Lung (tissue), 11 donors: ENCODE measurements at regions not wholly inside any gene's neighbourhood (a gene's known extent, or its start where the extent isn't known, plus 50 kb on each side); places are given as distances from the start of the nearest gene placed in this dataset.

ENCODE experiments used
- ATAC-seq: fragments of 200-7000 bp; cut with Tn5 transposase; one replicate; pipeline ENCODE4 v1.9.1; 2020; ENCODE audit warnings: moderate number of reproducible peaks; ENCODE audit not compliant: insufficient read depth, low FRiP score
- DNase-seq, 3 donors: peaks; one replicate each; pipeline ENCODE4 v3.0.0-alpha.2; 2013 to 2017
- H3K27ac ChIP-seq, 2 donors: one replicate each; pipeline ENCODE4 v1.5.1; 2013; ENCODE audit warnings: mild to moderate bottlenecking in 2 of 2, moderate library complexity in 2 of 2, control low read depth in 1 of 2, inconsistent platforms in 1 of 2, low read depth in 1 of 2, low read length in 1 of 2
- H3K27me3 ChIP-seq, 3 donors: one replicate each; pipeline ENCODE4 v1.5.1; 2013; ENCODE audit warnings: low read length in 2 of 3; ENCODE audit not compliant: control insufficient read depth in 3 of 3, insufficient read depth in 3 of 3
- H3K36me3 ChIP-seq, 4 donors: one replicate each; pipeline ENCODE4 v1.5.1; 2013; ENCODE audit warnings: low read length in 4 of 4, mild to moderate bottlenecking in 1 of 4, moderate library complexity in 1 of 4; ENCODE audit not compliant: control insufficient read depth in 4 of 4, insufficient read depth in 4 of 4
- H3K4me1 ChIP-seq, 5 donors: one replicate each; pipeline ENCODE4 v1.5.1; 2013; ENCODE audit warnings: low read length in 5 of 5, mild to moderate bottlenecking in 2 of 5, moderate library complexity in 1 of 5; ENCODE audit not compliant: control insufficient read depth in 5 of 5, insufficient read depth in 5 of 5
- H3K4me3 ChIP-seq: one replicate; pipeline ENCODE4 v1.5.1; 2013; ENCODE audit warnings: mild to moderate bottlenecking, control low read depth, moderate library complexity
- H3K9ac ChIP-seq, 2 donors: one replicate each; pipeline ENCODE4 v1.5.1; 2013; ENCODE audit warnings: low read length in 2 of 2, control low read depth in 1 of 2; ENCODE audit not compliant: insufficient read depth in 1 of 2
- H3K9me3 ChIP-seq, 4 donors: one replicate each; pipeline ENCODE4 v1.5.1; 2013; ENCODE audit warnings: low read length in 3 of 4, mild to moderate bottlenecking in 1 of 4, moderate library complexity in 1 of 4; ENCODE audit not compliant: control insufficient read depth in 4 of 4, insufficient read depth in 3 of 4
- WGBS, 2 donors: extraction: QIAGEN DNeasy Blood & Tissue Kit; methylation state at CpG; one replicate each; pipeline ENCODE4 v1.1.7; 2013; 5-methylcytosine and 5-hydroxymethylcytosine counted together
- TF ChIP-seq, protein P1 (sequence below): IDR thresholded peaks from 2 replicates; pipeline ENCODE4 v1.5.1; 2012; ENCODE audit warnings: mild to moderate bottlenecking; ENCODE audit errors: control extremely low read depth, extremely low read depth
- donor health status: control.
- donor health status: control.
- donor health status: Bipolar disorder and iron deficiency.
- donor health status: healthy.
- donor health status: DM: yes; HTN: yes; CAD: no.

DNA sequence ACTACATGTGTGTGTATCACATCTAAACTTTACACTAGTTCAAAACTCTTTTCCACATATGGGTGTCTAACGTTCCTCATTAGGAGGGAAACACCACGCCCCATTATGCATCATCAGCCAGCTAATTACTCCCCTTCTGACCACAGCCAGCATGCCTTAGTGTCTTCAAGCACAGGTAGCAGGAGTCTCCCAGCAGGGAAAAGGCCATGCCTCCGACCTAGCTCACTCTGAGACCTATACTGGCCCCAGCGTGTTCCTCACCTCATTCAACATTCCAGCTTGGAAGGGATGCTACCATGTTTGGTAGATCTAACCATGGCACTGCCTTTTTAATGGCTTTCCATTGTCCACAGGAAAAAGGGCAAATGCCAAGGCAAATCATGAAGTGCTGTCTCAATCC is 66.1 kb upstream of the PRB2 start:
- TF ChIP-seq, protein P1, sequence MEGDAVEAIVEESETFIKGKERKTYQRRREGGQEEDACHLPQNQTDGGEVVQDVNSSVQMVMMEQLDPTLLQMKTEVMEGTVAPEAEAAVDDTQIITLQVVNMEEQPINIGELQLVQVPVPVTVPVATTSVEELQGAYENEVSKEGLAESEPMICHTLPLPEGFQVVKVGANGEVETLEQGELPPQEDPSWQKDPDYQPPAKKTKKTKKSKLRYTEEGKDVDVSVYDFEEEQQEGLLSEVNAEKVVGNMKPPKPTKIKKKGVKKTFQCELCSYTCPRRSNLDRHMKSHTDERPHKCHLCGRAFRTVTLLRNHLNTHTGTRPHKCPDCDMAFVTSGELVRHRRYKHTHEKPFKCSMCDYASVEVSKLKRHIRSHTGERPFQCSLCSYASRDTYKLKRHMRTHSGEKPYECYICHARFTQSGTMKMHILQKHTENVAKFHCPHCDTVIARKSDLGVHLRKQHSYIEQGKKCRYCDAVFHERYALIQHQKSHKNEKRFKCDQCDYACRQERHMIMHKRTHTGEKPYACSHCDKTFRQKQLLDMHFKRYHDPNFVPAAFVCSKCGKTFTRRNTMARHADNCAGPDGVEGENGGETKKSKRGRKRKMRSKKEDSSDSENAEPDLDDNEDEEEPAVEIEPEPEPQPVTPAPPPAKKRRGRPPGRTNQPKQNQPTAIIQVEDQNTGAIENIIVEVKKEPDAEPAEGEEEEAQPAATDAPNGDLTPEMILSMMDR = no peak
- no peaks in the 10 kb centered on the region for H3K4me1 ChIP-seq
- WGBS, 2 donors = 69 to 79% methylated on average over 4 of the region's 4 CpGs
- no peak overlapping the region for H3K27ac ChIP-seq
- H3K9ac ChIP-seq = no peak overlapping the region
- no peaks in the 10 kb centered on the region for H3K9me3 ChIP-seq
- ATAC-seq = no peak
- H3K4me3 ChIP-seq = no peak overlapping the region
- no peak for DNase-seq
- no peaks in the 10 kb centered on the region for H3K36me3 ChIP-seq
- H3K27me3 ChIP-seq = no peaks in the 10 kb centered on the region

DNA sequence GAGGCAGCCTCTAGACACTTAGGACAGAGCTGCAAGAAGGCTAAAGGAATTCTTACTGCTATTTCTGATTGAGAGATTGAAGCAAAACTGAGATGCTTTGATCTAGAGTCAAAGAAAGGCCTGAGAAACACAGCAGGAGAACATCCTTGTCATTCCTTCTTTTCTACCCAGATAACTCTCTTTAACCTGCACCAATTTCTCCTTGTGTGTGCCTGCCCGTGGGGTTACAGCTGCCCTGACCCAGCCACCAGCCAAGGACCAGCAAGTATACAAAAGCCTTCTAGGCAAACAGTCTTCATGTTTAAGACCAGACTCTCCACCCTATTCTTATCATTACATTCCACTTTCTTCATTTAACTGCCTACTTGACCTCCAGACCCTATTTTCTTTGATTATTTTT is 81.7 kb upstream of the PRB2 start:
- Histone ChIP-seq H3K9ac (no peak overlapping the region), H3K9me3 (peaks cover 0 to 2% (median 0%) of the 10 kb centered on the region in 4 donors), H3K27ac (no peak overlapping the region), H3K36me3 (no peaks in the 10 kb centered on the region), H3K27me3 (no peaks in the 10 kb centered on the region), H3K4me3 (no peak overlapping the region), H3K4me1 (no peaks in the 10 kb centered on the region)
- WGBS, 2 donors = 55 to 81% methylated on average over 1 of the region's 1 CpG
- peak in 1 of 3 donors; percentile 11 for DNase-seq
- ATAC-seq = no peak
- TF ChIP-seq, protein P1 = no peak

DNA sequence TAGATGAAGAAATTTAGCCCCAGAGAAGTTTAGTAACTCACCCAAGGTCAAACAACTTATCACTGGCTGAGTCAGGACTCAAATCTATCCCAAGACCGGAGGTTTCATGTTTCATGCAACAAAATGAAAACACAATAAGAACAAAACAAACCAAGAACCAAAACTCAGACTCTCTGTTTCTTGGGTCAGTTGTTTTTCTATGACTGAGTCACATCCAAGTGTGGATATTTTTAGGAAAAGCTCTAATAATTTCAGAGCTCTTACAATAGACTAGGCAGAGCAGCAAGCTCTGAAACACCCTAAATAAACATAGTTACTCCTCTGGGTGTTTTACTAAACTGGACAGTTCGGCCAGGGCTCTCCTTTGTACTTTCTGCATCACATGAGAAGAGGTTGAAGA is 87.6 kb upstream of the PRB2 start:
- Histone ChIP-seq H3K9ac (no peak overlapping the region), H3K36me3 (no peaks in the 10 kb centered on the region), H3K4me1 (no peaks in the 10 kb centered on the region), H3K9me3 (peaks cover 0 to 1% (median 0%) of the 10 kb centered on the region in 4 donors), H3K4me3 (no peak overlapping the region), H3K27ac (no peak overlapping the region), H3K27me3 (peaks cover 0 to 1% (median 0%) of the 10 kb centered on the region in 3 donors)
- TF ChIP-seq, protein P1 = no peak
- WGBS, 2 donors = 52 to 84% methylated on average over 2 of the region's 2 CpGs
- DNase-seq (no peak), ATAC-seq (no peak)
